ENCODE measurements at regions not wholly inside any gene's neighbourhood (a gene's known extent, or its start where the extent isn't known, plus 50 kb on each side); places are given as distances from the start of the nearest gene placed in this dataset.

DNA sequence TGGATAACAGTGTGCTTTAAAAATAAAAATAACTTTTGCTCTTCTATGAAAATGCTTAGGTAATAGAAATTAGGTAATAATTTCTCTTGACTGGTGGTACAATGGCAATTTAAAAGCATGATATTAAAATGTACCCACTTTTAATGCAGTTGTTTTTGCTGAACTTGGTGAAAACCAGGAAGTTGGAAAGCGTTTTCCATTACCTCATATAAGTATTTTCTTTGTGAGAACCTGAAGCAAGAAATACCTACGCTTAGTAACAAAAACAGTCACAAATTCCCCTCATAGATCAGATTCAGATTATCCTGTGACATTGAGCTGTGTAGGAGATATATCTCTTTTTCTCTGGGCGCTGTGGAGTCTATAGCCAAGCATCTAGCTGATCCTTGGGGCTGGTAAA lies 689.0 kb upstream of the FZD8 start:
- Histone ChIP-seq H3K4me3 (ENCODE audit: low read length) (no peak overlapping the region), H3K9me3 (ENCODE audit: control insufficient read depth, low read length) (no peaks in the 10 kb centered on the region), H3K4me1 (ENCODE audit: control insufficient read depth, insufficient read depth, low read length) (no peaks in the 10 kb centered on the region), H3K36me3 (ENCODE audit: control insufficient read depth, insufficient read depth, low read length) (no peaks in the 10 kb centered on the region), H3K9ac (ENCODE audit: low read length) (no peak overlapping the region), H3K27me3 (ENCODE audit: control insufficient read depth, insufficient read depth, low read length) (no peaks in the 10 kb centered on the region)

DNA sequence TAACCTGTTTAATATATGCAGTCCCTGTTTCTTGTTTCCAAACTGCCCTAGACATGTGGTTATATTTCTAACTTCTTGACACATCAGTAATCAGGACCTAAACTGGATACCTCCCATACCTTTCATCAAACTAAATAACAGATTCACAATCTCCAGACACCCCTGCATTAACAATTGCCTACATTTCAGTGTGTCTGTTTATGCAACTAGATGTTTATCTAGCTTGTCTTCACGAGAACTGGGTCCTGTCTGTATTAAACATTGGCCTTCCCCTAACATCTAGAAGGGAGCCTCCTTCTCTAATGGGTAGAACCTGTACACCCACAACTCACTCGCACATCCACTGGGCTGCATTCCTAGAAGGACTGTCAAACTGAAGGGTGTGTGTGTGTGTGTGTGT lies 683.7 kb upstream of the FZD8 start:
- Histone ChIP-seq H3K9me3 (ENCODE audit: control insufficient read depth, low read length) (no peaks in the 10 kb centered on the region), H3K4me1 (ENCODE audit: control insufficient read depth, insufficient read depth, low read length) (no peaks in the 10 kb centered on the region), H3K27me3 (ENCODE audit: control insufficient read depth, insufficient read depth, low read length) (no peaks in the 10 kb centered on the region), H3K36me3 (ENCODE audit: control insufficient read depth, insufficient read depth, low read length) (no peaks in the 10 kb centered on the region), H3K9ac (ENCODE audit: low read length) (no peak overlapping the region), H3K4me3 (ENCODE audit: low read length) (no peak overlapping the region)

DNA sequence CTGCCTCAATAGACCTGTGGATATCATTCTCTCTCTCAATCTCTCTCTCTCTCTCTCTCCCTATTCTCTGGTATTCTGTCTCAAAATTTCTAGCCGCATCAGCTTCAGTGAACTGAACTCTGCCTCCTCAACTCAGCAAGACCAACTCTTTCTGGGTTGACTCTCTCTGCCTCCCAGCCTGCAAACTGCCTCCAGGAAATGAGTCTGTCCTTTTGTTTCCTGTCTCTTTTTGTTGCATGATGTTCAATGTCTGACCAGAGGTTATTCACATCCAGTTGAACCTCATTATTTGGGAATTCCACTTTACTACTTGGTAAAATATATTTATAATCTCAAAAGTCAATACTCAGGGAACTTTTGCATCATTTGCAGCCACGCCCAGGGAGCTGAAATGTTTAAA lies 682.7 kb upstream of the FZD8 start:
- H3K9me3 ChIP-seq (ENCODE audit: control insufficient read depth, low read length), result no peaks in the 10 kb centered on the region
- H3K4me3 ChIP-seq (ENCODE audit: low read length), result no peak overlapping the region
- H3K9ac ChIP-seq (ENCODE audit: low read length), result no peak overlapping the region
- H3K36me3 ChIP-seq (ENCODE audit: control insufficient read depth, insufficient read depth, low read length), result no peaks in the 10 kb centered on the region
- H3K27me3 ChIP-seq (ENCODE audit: control insufficient read depth, insufficient read depth, low read length), result no peaks in the 10 kb centered on the region
- no peaks in the 10 kb centered on the region for H3K4me1 ChIP-seq (ENCODE audit: control insufficient read depth, insufficient read depth, low read length)

DNA sequence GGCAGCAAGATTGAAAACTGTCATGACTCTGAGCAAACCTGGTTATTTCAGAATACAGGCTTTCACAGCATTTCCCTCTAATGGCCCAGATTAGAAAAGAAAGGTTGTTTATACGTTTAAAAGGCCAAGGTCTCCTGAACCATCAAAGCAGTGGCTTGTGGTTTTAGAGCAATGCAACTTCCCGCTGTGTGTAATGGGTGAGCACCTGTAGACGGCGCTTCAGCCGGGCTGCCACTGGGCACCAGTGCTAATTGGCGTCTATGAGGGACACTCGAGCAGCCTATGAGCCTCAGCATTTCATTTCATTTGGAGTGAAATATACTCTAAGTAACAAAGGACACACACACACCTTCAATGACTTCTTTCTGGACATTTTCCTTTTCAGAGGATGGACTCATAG lies 671.0 kb upstream of the FZD8 start:
- Histone ChIP-seq H3K9ac (ENCODE audit: low read length) (no peak overlapping the region), H3K4me1 (ENCODE audit: control insufficient read depth, insufficient read depth, low read length) (no peaks in the 10 kb centered on the region), H3K4me3 (ENCODE audit: low read length) (no peak overlapping the region), H3K9me3 (ENCODE audit: control insufficient read depth, low read length) (no peaks in the 10 kb centered on the region), H3K27me3 (ENCODE audit: control insufficient read depth, insufficient read depth, low read length) (no peaks in the 10 kb centered on the region), H3K36me3 (ENCODE audit: control insufficient read depth, insufficient read depth, low read length) (no peaks in the 10 kb centered on the region)

DNA sequence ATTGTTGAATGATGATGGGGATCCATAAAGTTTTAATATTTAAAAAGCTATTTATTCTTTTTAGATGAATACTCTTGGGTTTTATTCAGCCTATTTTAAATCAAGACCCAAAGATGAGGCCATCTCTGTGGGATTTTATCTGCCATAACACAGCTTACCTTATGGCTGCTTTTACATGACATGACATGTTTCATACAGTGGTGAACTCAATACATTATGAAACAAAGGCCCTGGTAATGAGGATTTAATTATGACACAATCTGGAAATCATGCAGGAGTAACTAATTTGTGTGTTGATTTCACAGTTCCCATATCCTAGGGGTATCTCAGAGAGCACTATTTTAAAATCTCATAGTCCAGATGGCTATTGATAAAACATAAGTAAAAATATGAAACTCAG lies 661.8 kb upstream of the FZD8 start:
- Histone ChIP-seq H3K4me1 (ENCODE audit: control insufficient read depth, insufficient read depth, low read length) (no peaks in the 10 kb centered on the region), H3K4me3 (ENCODE audit: low read length) (no peak overlapping the region), H3K36me3 (ENCODE audit: control insufficient read depth, insufficient read depth, low read length) (no peaks in the 10 kb centered on the region), H3K9ac (ENCODE audit: low read length) (no peak overlapping the region), H3K9me3 (ENCODE audit: control insufficient read depth, low read length) (no peaks in the 10 kb centered on the region), H3K27me3 (ENCODE audit: control insufficient read depth, insufficient read depth, low read length) (no peaks in the 10 kb centered on the region)

DNA sequence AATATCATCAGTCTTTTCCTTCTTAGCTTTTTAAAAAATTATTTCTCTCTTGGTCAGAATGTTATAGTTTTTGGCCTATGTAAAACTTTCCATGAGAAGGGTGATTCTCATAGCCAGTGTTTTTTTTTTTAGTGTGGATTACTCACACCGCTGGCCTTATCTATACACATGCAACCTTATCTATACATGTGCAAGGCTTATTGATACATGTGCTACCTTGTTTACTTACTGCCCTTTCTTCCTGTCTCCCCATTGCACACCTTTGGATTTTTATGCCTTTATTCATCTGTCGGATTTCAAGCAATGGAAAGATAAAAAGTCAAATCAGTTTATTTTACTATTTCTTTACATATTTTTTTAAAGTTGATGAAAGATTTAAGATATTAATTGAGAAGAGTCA lies 660.0 kb upstream of the FZD8 start:
- Histone ChIP-seq H3K9me3 (ENCODE audit: control insufficient read depth, low read length) (no peaks in the 10 kb centered on the region), H3K4me3 (ENCODE audit: low read length) (no peak overlapping the region), H3K36me3 (ENCODE audit: control insufficient read depth, insufficient read depth, low read length) (no peaks in the 10 kb centered on the region), H3K9ac (ENCODE audit: low read length) (no peak overlapping the region), H3K4me1 (ENCODE audit: control insufficient read depth, insufficient read depth, low read length) (no peaks in the 10 kb centered on the region), H3K27me3 (ENCODE audit: control insufficient read depth, insufficient read depth, low read length) (no peaks in the 10 kb centered on the region)

DNA sequence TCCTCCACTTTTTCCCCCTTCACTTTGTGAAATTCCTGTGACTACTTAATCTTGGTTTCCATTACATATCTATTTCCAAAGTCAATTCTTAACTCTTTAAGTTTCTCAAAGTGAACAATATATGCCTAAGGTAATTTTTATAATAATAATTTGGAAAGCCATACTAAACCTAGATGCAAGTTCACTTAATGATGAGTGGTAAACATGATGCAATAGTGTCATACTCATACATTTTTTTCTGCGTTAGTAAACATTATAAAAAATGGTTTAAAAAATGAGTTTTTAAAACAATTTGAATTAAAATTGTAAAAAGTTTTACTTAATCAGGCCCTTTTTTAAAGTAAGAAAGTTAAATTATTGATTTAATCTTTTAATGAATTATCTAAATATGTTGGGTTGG lies 659.4 kb upstream of the FZD8 start:
- H3K27me3 ChIP-seq (ENCODE audit: control insufficient read depth, insufficient read depth, low read length), result no peaks in the 10 kb centered on the region
- no peaks in the 10 kb centered on the region for H3K36me3 ChIP-seq (ENCODE audit: control insufficient read depth, insufficient read depth, low read length)
- H3K9me3 ChIP-seq (ENCODE audit: control insufficient read depth, low read length), result no peaks in the 10 kb centered on the region
- no peaks in the 10 kb centered on the region for H3K4me1 ChIP-seq (ENCODE audit: control insufficient read depth, insufficient read depth, low read length)
- no peak overlapping the region for H3K9ac ChIP-seq (ENCODE audit: low read length)
- H3K4me3 ChIP-seq (ENCODE audit: low read length), result no peak overlapping the region

DNA sequence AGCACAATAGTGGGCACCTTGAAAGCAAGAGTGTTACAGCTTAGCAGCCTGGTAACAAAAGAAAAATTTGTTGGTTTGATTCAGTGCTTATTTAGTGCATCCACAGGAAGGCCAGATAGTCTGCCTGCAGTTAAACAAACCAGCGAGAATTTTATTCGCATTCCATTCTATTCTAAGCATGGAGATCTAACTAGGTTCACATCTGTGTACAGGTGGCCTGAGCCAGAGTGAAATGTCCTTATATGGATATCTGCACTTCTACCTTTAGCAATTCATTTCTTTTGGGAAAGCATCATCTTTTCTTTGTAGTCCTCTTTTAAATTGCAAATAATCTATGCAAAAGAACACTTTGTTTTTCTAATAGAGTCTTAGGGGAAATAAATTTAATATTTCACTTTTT lies 659.0 kb upstream of the FZD8 start:
- Histone ChIP-seq H3K4me3 (ENCODE audit: low read length) (no peak overlapping the region), H3K36me3 (ENCODE audit: control insufficient read depth, insufficient read depth, low read length) (no peaks in the 10 kb centered on the region)

DNA sequence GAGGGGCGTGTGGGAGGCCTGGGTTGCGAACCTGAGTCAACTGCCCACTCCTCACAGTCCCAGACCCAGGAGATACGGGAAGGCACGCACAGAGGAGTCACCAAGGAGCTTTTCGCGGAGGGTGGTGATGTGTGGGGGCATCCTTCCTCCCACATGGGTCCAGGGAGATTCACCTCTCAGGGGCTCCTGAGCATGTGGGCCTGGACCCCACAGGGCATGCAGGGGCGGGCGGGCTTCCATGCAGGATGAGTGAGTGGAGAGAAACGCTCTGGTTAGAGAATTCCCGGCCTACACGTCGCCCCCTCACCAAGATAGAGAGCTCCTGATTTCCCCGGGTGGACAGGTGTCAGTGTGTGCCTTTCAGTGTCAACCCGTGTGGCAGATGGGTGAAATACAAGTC lies 641.7 kb upstream of the FZD8 start:
- no peaks in the 10 kb centered on the region for H3K4me1 ChIP-seq (ENCODE audit: control insufficient read depth, insufficient read depth, low read length)
- no peaks in the 10 kb centered on the region for H3K27me3 ChIP-seq (ENCODE audit: control insufficient read depth, insufficient read depth, low read length)
- no peaks in the 10 kb centered on the region for H3K9me3 ChIP-seq (ENCODE audit: control insufficient read depth, low read length)
- no peak overlapping the region for H3K9ac ChIP-seq (ENCODE audit: low read length)
- H3K36me3 ChIP-seq (ENCODE audit: control insufficient read depth, insufficient read depth, low read length), result no peaks in the 10 kb centered on the region
- H3K4me3 ChIP-seq (ENCODE audit: low read length), result no peak overlapping the region

More for the DNA sequence above, 659.0 kb upstream of the FZD8 start:
- no peaks in the 10 kb centered on the region for H3K27me3 ChIP-seq (ENCODE audit: control insufficient read depth, insufficient read depth, low read length)
- H3K4me1 ChIP-seq (ENCODE audit: control insufficient read depth, insufficient read depth, low read length), result no peaks in the 10 kb centered on the region
- no peaks in the 10 kb centered on the region for H3K9me3 ChIP-seq (ENCODE audit: control insufficient read depth, low read length)
- no peak overlapping the region for H3K9ac ChIP-seq (ENCODE audit: low read length)

DNA sequence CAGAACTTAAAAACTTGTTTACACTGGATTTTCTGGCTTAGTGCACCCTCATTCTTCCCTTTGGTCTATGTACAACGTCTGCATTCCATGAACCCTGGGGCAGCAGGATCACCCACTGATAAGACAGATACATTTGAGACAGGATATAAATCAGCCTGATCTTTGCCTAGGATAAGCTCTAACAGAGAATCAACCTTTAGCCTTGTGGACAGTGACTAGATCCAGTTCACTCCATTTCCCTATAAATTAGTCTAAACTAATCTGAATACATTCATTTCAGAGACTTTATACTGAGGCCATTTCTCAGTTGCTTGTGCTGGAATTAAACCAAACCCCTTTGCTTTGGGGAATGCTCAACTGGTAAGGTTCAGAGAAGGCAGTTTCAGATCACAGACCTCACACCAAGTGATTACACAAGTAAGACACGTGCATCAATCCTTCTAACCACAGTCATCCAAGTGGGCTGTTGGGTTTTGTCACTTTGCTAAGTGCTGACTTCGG lies 639.8 kb upstream of the FZD8 start:
- H3K36me3 ChIP-seq (ENCODE audit: control insufficient read depth, insufficient read depth, low read length), result no peaks in the 10 kb centered on the region
- no peaks in the 10 kb centered on the region for H3K4me1 ChIP-seq (ENCODE audit: control insufficient read depth, insufficient read depth, low read length)
- H3K27me3 ChIP-seq (ENCODE audit: control insufficient read depth, insufficient read depth, low read length), result no peaks in the 10 kb centered on the region
- H3K4me3 ChIP-seq (ENCODE audit: low read length), result no peak overlapping the region
- H3K9ac ChIP-seq (ENCODE audit: low read length), result no peak overlapping the region
- H3K9me3 ChIP-seq (ENCODE audit: control insufficient read depth, low read length), result no peaks in the 10 kb centered on the region

DNA sequence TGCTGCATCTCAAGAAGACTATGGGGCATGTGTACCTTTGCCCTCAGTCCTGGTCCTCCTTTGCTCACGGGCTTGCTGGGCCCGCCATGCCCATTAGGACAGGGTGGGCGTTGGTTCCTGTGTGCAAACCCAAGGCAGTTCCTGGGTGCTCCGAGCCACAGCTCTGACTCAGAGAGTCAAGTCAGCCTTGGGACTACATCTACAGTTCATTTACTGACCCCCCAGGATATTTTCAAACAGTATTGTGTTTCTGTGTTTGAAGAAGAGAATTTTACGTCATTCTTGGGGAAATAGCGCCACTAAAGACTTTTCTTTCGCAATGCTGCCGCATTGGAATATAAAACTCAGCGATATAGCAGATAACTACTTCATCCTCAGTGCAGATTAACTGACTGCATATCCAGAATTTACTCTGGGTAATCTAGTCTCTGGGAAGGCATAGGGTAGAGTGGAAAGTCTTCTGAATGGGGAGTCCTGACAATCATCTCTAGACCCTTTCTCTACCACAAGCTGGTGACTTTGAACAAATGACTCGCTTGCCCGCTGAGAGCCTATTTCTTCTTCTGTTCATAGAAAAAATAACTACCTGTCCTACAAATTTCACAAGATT lies 638.9 kb upstream of the FZD8 start:
- H3K27me3 ChIP-seq (ENCODE audit: control insufficient read depth, insufficient read depth, low read length), result no peaks in the 10 kb centered on the region
- no peak overlapping the region for H3K9ac ChIP-seq (ENCODE audit: low read length)
- H3K9me3 ChIP-seq (ENCODE audit: control insufficient read depth, low read length), result no peaks in the 10 kb centered on the region
- no peaks in the 10 kb centered on the region for H3K4me1 ChIP-seq (ENCODE audit: control insufficient read depth, insufficient read depth, low read length)
- H3K36me3 ChIP-seq (ENCODE audit: control insufficient read depth, insufficient read depth, low read length), result no peaks in the 10 kb centered on the region
- H3K4me3 ChIP-seq (ENCODE audit: low read length), result no peak overlapping the region

DNA sequence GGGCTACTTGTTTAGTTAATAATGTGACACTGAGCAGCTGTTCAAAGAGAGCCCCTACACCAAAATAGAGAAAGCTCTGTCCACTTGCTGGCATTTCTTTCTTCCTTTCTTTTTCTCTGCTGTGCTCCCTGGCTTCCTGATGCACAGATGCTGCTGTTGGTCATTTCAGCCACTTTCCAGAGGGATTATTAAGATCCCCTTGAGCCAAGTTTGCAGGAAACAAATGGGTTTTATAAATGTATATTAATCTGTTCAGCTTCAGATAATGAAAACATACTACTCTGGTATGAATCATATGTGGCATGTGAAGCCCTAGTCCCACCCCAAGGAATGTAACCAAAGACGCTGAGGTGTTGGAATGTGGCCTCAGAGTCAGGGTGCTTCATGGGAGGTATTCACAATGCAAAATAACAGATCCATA lies 638.2 kb upstream of the FZD8 start:
- no peaks in the 10 kb centered on the region for H3K27me3 ChIP-seq (ENCODE audit: control insufficient read depth, insufficient read depth, low read length)
- H3K9ac ChIP-seq (ENCODE audit: low read length), result no peak overlapping the region
- H3K4me1 ChIP-seq (ENCODE audit: control insufficient read depth, insufficient read depth, low read length), result no peaks in the 10 kb centered on the region
- H3K36me3 ChIP-seq (ENCODE audit: control insufficient read depth, insufficient read depth, low read length), result no peaks in the 10 kb centered on the region
- H3K4me3 ChIP-seq (ENCODE audit: low read length), result no peak overlapping the region
- no peaks in the 10 kb centered on the region for H3K9me3 ChIP-seq (ENCODE audit: control insufficient read depth, low read length)

DNA sequence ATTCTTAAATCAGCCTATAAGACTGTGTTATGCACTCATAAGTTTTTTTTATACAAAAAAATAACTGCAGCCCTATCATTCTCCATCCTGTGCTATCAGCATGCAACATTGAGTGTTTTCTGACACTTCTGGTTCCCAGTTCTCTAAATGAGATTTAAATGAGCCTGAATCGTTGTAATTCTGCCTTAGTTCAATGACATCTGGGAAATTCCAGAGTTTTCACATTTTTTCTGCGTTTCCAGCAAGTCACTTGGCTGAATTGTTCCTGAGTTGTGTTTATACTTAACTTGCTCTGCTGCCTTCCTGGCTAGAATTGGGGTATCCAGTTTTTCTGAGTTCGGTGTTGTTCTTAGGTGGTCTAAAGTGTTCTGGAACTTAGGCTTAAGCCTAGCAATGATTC lies 636.1 kb upstream of the FZD8 start:
- Histone ChIP-seq H3K36me3 (ENCODE audit: control insufficient read depth, insufficient read depth, low read length) (no peaks in the 10 kb centered on the region), H3K9ac (ENCODE audit: low read length) (no peak overlapping the region)

More for the DNA sequence above, 636.1 kb upstream of the FZD8 start:
- Histone ChIP-seq H3K27me3 (ENCODE audit: control insufficient read depth, insufficient read depth, low read length) (no peaks in the 10 kb centered on the region), H3K9me3 (ENCODE audit: control insufficient read depth, low read length) (no peaks in the 10 kb centered on the region), H3K4me1 (ENCODE audit: control insufficient read depth, insufficient read depth, low read length) (no peaks in the 10 kb centered on the region), H3K4me3 (ENCODE audit: low read length) (no peak overlapping the region)
